Lower leg skin (tissue), 3 donors: ENCODE measurements at regions not wholly inside any gene's neighbourhood (a gene's known extent, or its start where the extent isn't known, plus 50 kb on each side); places are given as distances from the start of the nearest gene placed in this dataset.

Experiments
- CTCF ChIP-seq, 3 donors: fragments of 450-650 bp; IDR thresholded peaks; one replicate each; pipeline ENCODE4 v1.5.1; 2016; ENCODE audit warnings: antibody characterized with exemption in 3 of 3, mild to moderate bottlenecking in 3 of 3, moderate library complexity in 2 of 3
- POLR2A ChIP-seq, 2 donors: fragments of 450-650 bp; IDR thresholded peaks; one replicate each; pipeline ENCODE4 v1.6.1; 2016 to 2017; ENCODE audit warnings: antibody characterized with exemption in 2 of 2, mild to moderate bottlenecking in 1 of 2, moderate library complexity in 1 of 2

GRCh38 chr5:133895979-133896845 lies 72.2 kb downstream of the C5orf15 start:
- TF ChIP-seq CTCF (IDR thresholded peaks at IDR 0.05) (no peak), POLR2A (IDR thresholded peaks at IDR 0.05) (no peak)
